ENCODE measurements at regions not wholly inside any gene's neighbourhood (a gene's known extent, or its start where the extent isn't known, plus 50 kb on each side); places are given as distances from the start of the nearest gene placed in this dataset.

- H3K36me3 ChIP-seq (ENCODE audit: control insufficient read depth, insufficient read depth, low read length) = no peaks in the 10 kb centered on the region
- 89 to 93% methylated on average over 3 to 5 of the region's 5 CpGs for WGBS, 2 experiments
- no peak overlapping the region for H3K4me3 ChIP-seq (ENCODE audit: insufficient read depth, low read depth, low read length)
- H3K4me1 ChIP-seq (ENCODE audit: control insufficient read depth, insufficient read depth, low read length) = no peaks in the 10 kb centered on the region
- H3K27me3 ChIP-seq (ENCODE audit: control insufficient read depth, insufficient read depth, low read length, poor library complexity, severe bottlenecking) = no peaks in the 10 kb centered on the region
- H3K27ac ChIP-seq (ENCODE audit: insufficient read depth, low read depth, low read length, poor library complexity, severe bottlenecking) = no peak overlapping the region
- no peaks in the 10 kb centered on the region for H3K9me3 ChIP-seq (ENCODE audit: control insufficient read depth, low read length)
Measured at GRCh38 chr15:85997618-85998017, 82.1 kb upstream of the AGBL1 start.

DNA sequence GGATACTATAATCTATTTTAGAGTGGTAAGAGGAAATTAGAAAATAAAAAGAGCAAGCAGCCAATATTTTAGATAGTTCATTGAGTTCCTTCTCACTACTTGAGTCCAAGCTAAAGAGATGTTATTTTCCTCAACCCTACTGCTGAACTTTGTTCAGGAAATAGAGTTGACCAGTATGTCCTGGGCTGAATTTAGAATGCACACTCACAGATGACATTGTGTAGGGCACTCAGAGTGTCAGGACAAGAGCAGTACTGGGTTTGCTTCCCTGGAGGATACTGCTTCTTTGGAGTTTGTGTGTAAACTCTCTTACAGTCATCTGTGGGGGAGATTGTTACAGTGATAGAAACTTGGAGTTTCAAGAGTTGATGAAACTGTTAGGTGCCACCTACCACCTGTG, 80.0 kb upstream of the AGBL1 start:
- H3K4me3 ChIP-seq (ENCODE audit: insufficient read depth, low read depth, low read length) = no peak overlapping the region
- H3K27ac ChIP-seq (ENCODE audit: insufficient read depth, low read depth, low read length, poor library complexity, severe bottlenecking) = no peak overlapping the region
- no peaks in the 10 kb centered on the region for H3K9me3 ChIP-seq (ENCODE audit: control insufficient read depth, low read length)
- no peaks in the 10 kb centered on the region for H3K4me1 ChIP-seq (ENCODE audit: control insufficient read depth, insufficient read depth, low read length)
- H3K27me3 ChIP-seq (ENCODE audit: control insufficient read depth, insufficient read depth, low read length, poor library complexity, severe bottlenecking) = no peaks in the 10 kb centered on the region
- H3K36me3 ChIP-seq (ENCODE audit: control insufficient read depth, insufficient read depth, low read length) = no peaks in the 10 kb centered on the region

DNA sequence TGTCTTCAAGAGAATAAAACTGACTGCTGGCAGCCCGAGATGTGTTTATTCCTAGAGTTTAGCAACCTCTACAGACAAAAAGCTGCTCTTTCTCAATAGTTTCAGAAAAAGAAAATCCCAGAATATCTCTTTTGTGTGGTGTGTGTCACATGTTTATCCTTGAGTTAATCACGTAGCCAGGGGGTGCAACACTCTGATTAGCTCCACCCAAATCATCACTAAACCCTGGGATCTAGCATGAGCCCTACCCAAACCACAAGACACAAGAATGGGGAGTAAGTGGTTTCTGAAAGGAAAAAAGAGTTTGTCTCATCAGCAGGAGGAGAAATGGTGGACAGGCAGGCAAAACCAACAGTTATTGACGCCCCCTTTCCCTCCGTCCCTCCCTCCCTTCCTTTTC, 78.5 kb upstream of the AGBL1 start:
- Histone ChIP-seq H3K9me3 (ENCODE audit: control insufficient read depth, low read length) (no peaks in the 10 kb centered on the region), H3K4me1 (ENCODE audit: control insufficient read depth, insufficient read depth, low read length) (no peaks in the 10 kb centered on the region), H3K27ac (ENCODE audit: insufficient read depth, low read depth, low read length, poor library complexity, severe bottlenecking) (no peak overlapping the region), H3K4me3 (ENCODE audit: insufficient read depth, low read depth, low read length) (no peak overlapping the region), H3K36me3 (ENCODE audit: control insufficient read depth, insufficient read depth, low read length) (no peaks in the 10 kb centered on the region), H3K27me3 (ENCODE audit: control insufficient read depth, insufficient read depth, low read length, poor library complexity, severe bottlenecking) (no peaks in the 10 kb centered on the region)
- WGBS, 2 experiments = 75 to 87% methylated on average over 3 to 4 of the region's 4 CpGs

- no peak overlapping the region for H3K27ac ChIP-seq (ENCODE audit: insufficient read depth, low read depth, low read length, poor library complexity, severe bottlenecking)
- no peaks in the 10 kb centered on the region for H3K36me3 ChIP-seq (ENCODE audit: control insufficient read depth, insufficient read depth, low read length)
- H3K4me3 ChIP-seq (ENCODE audit: insufficient read depth, low read depth, low read length) = no peak overlapping the region
- no peaks in the 10 kb centered on the region for H3K27me3 ChIP-seq (ENCODE audit: control insufficient read depth, insufficient read depth, low read length, poor library complexity, severe bottlenecking)
- H3K4me1 ChIP-seq (ENCODE audit: control insufficient read depth, insufficient read depth, low read length) = no peaks in the 10 kb centered on the region
- H3K9me3 ChIP-seq (ENCODE audit: control insufficient read depth, low read length) = no peaks in the 10 kb centered on the region
Measured at GRCh38 chr15:86002444-86002843, 77.2 kb upstream of the AGBL1 start.

GRCh38 chr15:86004061-86004460, 75.6 kb upstream of the AGBL1 start:
- Histone ChIP-seq H3K36me3 (ENCODE audit: control insufficient read depth, insufficient read depth, low read length) (no peaks in the 10 kb centered on the region), H3K4me1 (ENCODE audit: control insufficient read depth, insufficient read depth, low read length) (no peaks in the 10 kb centered on the region), H3K4me3 (ENCODE audit: insufficient read depth, low read depth, low read length) (no peak overlapping the region), H3K27ac (ENCODE audit: insufficient read depth, low read depth, low read length, poor library complexity, severe bottlenecking) (no peak overlapping the region), H3K9me3 (ENCODE audit: control insufficient read depth, low read length) (no peaks in the 10 kb centered on the region), H3K27me3 (ENCODE audit: control insufficient read depth, insufficient read depth, low read length, poor library complexity, severe bottlenecking) (no peaks in the 10 kb centered on the region)
- 89 to 94% methylated on average over 4 of the region's 4 CpGs for WGBS, 2 experiments

DNA sequence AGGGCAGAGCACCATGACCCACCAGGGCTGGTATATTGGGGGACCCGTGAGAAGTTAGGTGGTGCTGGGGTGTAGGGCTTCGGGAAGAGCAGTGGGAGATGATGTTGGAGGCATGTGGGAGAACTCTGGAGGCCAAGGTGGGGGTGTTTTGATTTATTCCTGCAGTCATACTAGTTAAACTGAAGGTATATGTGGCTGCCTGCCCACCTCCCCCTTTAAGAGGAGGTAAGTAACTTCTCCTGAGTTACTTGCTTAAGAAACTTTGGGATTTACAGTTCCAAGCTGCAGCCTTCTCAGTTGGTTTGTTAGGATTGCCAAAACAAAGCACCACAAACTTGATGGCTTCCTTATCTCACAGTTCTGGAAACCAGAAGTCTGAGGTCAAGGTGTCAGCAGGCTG, 73.1 kb upstream of the AGBL1 start:
- H3K27ac ChIP-seq (ENCODE audit: insufficient read depth, low read depth, low read length, poor library complexity, severe bottlenecking) = no peak overlapping the region
- H3K9me3 ChIP-seq (ENCODE audit: control insufficient read depth, low read length) = no peaks in the 10 kb centered on the region
- 85 to 93% methylated on average over 2 of the region's 2 CpGs for WGBS, 2 experiments
- no peak overlapping the region for H3K4me3 ChIP-seq (ENCODE audit: insufficient read depth, low read depth, low read length)
- no peaks in the 10 kb centered on the region for H3K36me3 ChIP-seq (ENCODE audit: control insufficient read depth, insufficient read depth, low read length)
- H3K27me3 ChIP-seq (ENCODE audit: control insufficient read depth, insufficient read depth, low read length, poor library complexity, severe bottlenecking) = no peaks in the 10 kb centered on the region
- no peaks in the 10 kb centered on the region for H3K4me1 ChIP-seq (ENCODE audit: control insufficient read depth, insufficient read depth, low read length)

- Histone ChIP-seq H3K9me3 (ENCODE audit: control insufficient read depth, low read length) (no peaks in the 10 kb centered on the region), H3K4me1 (ENCODE audit: control insufficient read depth, insufficient read depth, low read length) (no peaks in the 10 kb centered on the region), H3K27ac (ENCODE audit: insufficient read depth, low read depth, low read length, poor library complexity, severe bottlenecking) (no peak overlapping the region), H3K27me3 (ENCODE audit: control insufficient read depth, insufficient read depth, low read length, poor library complexity, severe bottlenecking) (no peaks in the 10 kb centered on the region), H3K4me3 (ENCODE audit: insufficient read depth, low read depth, low read length) (no peak overlapping the region), H3K36me3 (ENCODE audit: control insufficient read depth, insufficient read depth, low read length) (no peaks in the 10 kb centered on the region)
- 66 to 69% methylated on average over 4 of the region's 4 CpGs for WGBS, 2 experiments
Measured at GRCh38 chr15:86009727-86010126, 69.9 kb upstream of the AGBL1 start.

DNA sequence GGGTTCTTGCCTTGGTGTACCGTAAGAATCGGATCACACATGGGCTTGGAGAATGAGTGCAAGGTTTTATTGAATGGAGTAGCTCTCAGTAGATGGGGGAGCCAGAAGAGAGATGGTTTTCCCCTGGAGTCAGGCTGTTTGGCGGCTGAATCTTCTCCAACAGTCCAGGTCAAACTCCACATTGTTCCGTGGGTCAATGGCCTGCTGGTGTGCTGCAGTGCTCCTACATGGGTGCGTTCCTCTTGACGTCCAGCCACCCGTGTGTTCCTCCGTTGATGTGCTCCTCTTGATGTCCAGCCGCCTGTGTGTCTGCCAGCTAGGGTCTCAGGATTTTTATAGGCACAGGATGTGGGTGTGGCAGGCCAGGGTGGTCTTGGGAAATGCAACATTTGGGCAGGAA, 69.3 kb upstream of the AGBL1 start:
- H3K9me3 ChIP-seq (ENCODE audit: control insufficient read depth, low read length) = no peaks in the 10 kb centered on the region
- no peak overlapping the region for H3K4me3 ChIP-seq (ENCODE audit: insufficient read depth, low read depth, low read length)
- no peak overlapping the region for H3K27ac ChIP-seq (ENCODE audit: insufficient read depth, low read depth, low read length, poor library complexity, severe bottlenecking)

GRCh38 chr15:86010891-86011290, 68.8 kb upstream of the AGBL1 start:
- Histone ChIP-seq H3K27ac (ENCODE audit: insufficient read depth, low read depth, low read length, poor library complexity, severe bottlenecking) (no peak overlapping the region), H3K27me3 (ENCODE audit: control insufficient read depth, insufficient read depth, low read length, poor library complexity, severe bottlenecking) (no peaks in the 10 kb centered on the region), H3K4me1 (ENCODE audit: control insufficient read depth, insufficient read depth, low read length) (no peaks in the 10 kb centered on the region), H3K4me3 (ENCODE audit: insufficient read depth, low read depth, low read length) (no peak overlapping the region), H3K36me3 (ENCODE audit: control insufficient read depth, insufficient read depth, low read length) (no peaks in the 10 kb centered on the region), H3K9me3 (ENCODE audit: control insufficient read depth, low read length) (no peaks in the 10 kb centered on the region)
- WGBS, 2 experiments = 82 to 83% methylated on average over 5 of the region's 5 CpGs

More for the DNA sequence above, 69.3 kb upstream of the AGBL1 start:
- WGBS, 2 experiments = 92 to 93% methylated on average over 9 of the region's 9 CpGs
- H3K36me3 ChIP-seq (ENCODE audit: control insufficient read depth, insufficient read depth, low read length) = no peaks in the 10 kb centered on the region
- no peaks in the 10 kb centered on the region for H3K4me1 ChIP-seq (ENCODE audit: control insufficient read depth, insufficient read depth, low read length)
- no peaks in the 10 kb centered on the region for H3K27me3 ChIP-seq (ENCODE audit: control insufficient read depth, insufficient read depth, low read length, poor library complexity, severe bottlenecking)

DNA sequence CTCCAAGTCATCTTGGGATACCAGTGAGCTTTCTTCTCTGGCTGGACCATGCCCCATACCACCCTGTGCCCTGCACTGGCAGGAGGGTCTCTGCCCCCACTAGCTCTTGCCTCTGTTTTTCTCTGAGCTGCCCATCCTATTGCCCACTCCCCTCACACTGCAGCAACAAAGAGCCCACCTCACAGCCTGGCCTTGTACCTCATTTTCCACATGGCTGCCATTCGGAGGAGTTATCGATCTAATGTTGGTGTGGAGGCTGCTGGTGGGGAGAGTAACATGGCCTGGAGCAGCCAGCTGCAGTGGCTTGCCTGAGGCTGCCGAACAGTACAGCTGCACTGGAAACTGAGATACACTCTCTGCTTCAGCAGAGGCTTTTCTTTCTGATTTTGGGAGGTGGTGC, 65.7 kb upstream of the AGBL1 start:
- H3K4me1 ChIP-seq (ENCODE audit: control insufficient read depth, insufficient read depth, low read length) = no peaks in the 10 kb centered on the region
- H3K4me3 ChIP-seq (ENCODE audit: insufficient read depth, low read depth, low read length) = no peak overlapping the region
- 61 to 63% methylated on average over 3 of the region's 3 CpGs for WGBS, 2 experiments
- H3K36me3 ChIP-seq (ENCODE audit: control insufficient read depth, insufficient read depth, low read length) = no peaks in the 10 kb centered on the region
- no peaks in the 10 kb centered on the region for H3K27me3 ChIP-seq (ENCODE audit: control insufficient read depth, insufficient read depth, low read length, poor library complexity, severe bottlenecking)
- no peaks in the 10 kb centered on the region for H3K9me3 ChIP-seq (ENCODE audit: control insufficient read depth, low read length)
- no peak overlapping the region for H3K27ac ChIP-seq (ENCODE audit: insufficient read depth, low read depth, low read length, poor library complexity, severe bottlenecking)

DNA sequence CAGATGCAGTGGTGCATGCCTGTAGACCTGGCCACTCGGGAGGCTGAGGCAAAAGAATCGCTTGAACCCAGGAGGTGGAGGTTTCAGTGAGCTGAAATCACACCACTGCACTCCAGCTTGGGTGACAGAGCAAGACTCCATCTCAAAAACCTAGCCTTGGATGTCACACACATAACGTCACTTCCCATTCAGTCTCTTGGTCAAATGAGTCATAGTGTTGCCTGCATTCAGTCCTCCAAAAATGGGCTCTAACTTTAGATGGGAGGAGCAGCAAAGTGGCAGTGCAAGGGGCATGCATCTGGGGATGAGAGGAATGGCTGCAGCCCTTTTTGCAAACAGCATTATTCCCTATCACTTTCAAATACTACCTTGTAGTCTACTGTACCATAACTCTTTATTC, 62.9 kb upstream of the AGBL1 start:
- H3K9me3 ChIP-seq (ENCODE audit: control insufficient read depth, low read length) = no peaks in the 10 kb centered on the region
- H3K27ac ChIP-seq (ENCODE audit: insufficient read depth, low read depth, low read length, poor library complexity, severe bottlenecking) = no peak overlapping the region
- H3K27me3 ChIP-seq (ENCODE audit: control insufficient read depth, insufficient read depth, low read length, poor library complexity, severe bottlenecking) = no peaks in the 10 kb centered on the region
- H3K4me3 ChIP-seq (ENCODE audit: insufficient read depth, low read depth, low read length) = no peak overlapping the region
- H3K36me3 ChIP-seq (ENCODE audit: control insufficient read depth, insufficient read depth, low read length) = no peaks in the 10 kb centered on the region
- H3K4me1 ChIP-seq (ENCODE audit: control insufficient read depth, insufficient read depth, low read length) = no peaks in the 10 kb centered on the region
- 93 to 95% methylated on average over 3 of the region's 3 CpGs for WGBS, 2 experiments
